Amygdala (tissue), 56 donors: ENCODE measurements at regions not wholly inside any gene's neighbourhood (a gene's known extent, or its start where the extent isn't known, plus 50 kb on each side); places are given as distances from the start of the nearest gene placed in this dataset.

ENCODE experiments used
- DNase-seq, 56 donors: peaks; one replicate each; lab custom pipeline; 2025; lab: John Stamatoyannopoulos, UW

DNA sequence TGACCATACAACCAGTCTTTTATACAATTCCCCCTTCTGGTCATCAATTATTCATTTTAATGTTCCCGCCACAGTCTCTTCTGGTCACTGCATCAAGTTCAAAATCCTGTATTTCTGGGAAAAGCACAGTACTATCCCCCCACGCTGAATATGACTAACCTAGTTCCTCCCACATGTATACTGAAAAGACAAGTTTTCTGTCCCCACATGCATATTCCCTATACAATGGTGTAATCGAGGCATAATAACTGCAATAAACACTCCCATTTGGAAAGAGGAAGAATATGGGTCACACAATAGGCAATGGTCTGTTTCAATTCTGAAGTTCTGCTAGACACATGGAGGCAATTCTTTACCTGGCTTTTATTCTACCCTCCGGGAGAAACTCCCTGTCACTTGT is 344.9 kb downstream of the EFNA5 start:
- DNase-seq, result no peak

GRCh38 chr5:107324809-107325208 is 345.9 kb downstream of the EFNA5 start:
- DNase-seq, result no peak

- DNase-seq, result no peak
Observed at GRCh38 chr5:107324071-107324470, 346.7 kb downstream of the EFNA5 start.

GRCh38 chr5:107323536-107323935 is 347.2 kb downstream of the EFNA5 start:
- DNase-seq, result no peak

DNA sequence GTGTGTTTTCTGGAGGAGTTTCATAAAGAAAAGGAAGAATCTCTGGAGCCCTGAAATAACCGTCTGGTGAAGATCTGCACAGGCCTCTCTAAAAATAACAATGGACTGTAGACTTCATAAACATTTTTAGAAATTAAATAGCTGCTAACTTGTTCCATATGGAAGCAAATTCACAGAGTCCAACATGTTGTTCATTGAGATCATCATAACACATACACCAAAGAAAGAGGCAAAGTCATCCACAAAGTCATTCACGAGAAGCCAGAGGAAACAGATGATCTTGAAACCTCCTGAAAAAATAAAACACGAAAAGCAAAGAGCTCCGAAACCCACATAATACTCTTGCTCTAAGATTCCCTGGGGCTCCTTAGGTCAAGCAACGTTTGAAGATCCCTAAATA is 347.8 kb downstream of the EFNA5 start:
- DNase-seq, result no peak

GRCh38 chr5:107321906-107322305 is 348.8 kb downstream of the EFNA5 start:
- no peak for DNase-seq

DNA sequence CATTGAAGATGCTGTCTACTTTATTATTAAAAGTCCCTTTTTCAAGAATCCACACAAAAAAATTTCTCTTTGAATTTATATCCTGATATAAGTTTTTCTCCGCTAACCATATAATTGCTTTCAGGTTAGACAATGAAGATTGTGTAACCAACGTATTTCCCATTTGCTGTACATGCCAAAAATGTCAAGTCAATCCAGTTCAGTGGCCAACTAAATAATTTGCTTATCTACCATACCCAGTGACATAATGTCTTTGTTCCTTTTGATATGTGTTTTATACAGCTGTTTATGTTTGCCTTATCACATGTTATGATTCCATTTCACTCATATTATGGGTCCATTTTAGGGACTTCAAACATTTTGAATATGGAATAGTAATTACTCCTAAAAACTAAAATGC is 349.9 kb downstream of the EFNA5 start:
- DNase-seq, result no peak

DNA sequence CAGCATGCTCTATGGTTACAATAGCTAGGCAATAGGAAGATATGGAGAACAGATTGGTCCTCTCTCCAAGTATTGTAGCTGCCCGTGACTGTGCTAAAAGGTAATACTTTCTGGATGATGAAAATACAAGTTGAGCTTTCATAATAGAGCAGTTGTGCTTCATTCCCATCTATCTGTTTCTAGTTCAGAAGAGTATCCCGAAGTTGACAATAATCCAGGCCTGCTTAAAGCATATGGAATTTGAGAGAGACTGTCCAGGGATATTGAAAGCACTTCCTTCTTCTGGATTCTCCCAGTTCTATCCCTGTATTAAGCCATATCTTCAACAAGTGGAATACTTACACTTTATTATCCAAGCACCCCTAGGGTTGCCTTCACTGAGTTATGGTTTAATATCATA is 350.4 kb downstream of the EFNA5 start:
- no peak for DNase-seq

DNA sequence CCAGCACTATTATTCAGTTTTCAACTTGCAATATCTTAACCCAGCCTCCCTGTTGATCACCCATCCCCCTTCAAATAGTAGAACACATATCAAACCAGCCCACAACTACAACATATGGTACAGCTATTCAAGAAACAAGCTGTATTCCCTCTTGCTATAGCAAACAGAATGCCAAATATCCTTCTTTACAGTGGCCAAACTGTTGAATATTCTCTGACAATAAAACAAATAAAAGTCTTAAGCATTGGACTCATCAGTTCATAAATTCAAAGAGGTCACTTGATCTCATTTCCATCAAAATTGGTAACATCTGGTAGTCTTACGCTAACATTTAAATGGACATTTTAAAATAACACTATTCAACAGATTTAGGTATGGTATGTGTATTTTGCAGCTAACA is 350.8 kb downstream of the EFNA5 start:
- DNase-seq, result no peak

DNA sequence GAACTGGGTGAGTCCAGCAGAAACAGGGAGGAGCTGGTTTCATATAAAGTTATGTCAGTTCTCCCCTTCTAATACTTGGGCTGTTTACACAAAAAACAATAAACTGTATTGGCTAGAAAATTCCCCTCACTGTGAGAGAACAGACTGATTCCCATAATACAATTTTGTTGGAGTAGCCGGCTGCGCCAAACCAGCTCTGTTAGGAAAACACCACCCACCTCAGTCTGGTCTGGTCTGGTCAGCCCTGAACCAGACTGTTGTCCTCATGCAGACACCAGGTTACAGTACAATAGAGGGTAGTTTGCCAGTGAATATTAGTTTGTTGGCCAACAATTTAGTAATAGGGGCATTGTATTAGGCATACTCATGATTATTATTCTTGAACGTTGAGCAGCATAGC is 356.4 kb downstream of the EFNA5 start:
- no peak for DNase-seq

DNA sequence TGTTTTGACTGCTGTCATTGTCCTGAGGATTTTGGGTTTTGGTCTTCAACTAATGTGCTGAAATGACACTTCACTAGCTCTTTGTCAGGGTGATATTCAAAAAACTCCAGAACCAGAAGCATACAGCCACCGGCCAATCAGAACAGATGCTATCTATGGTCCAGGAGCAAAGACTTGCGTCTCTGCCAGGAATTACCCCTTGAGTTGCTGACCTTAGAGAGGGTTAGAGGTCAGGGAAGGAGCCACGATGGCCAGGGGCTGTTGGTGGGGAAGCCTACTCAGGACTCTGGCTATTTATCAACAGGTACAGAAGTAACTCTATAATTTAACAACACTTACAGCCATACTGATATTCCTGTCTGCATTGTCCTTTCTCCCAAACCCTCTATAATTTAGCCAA is 356.8 kb downstream of the EFNA5 start:
- no peak for DNase-seq

GRCh38 chr5:107313098-107313497 is 357.6 kb downstream of the EFNA5 start:
- DNase-seq, result no peak

- no peak for DNase-seq
Observed at GRCh38 chr5:107310181-107310580, 360.6 kb downstream of the EFNA5 start.

DNA sequence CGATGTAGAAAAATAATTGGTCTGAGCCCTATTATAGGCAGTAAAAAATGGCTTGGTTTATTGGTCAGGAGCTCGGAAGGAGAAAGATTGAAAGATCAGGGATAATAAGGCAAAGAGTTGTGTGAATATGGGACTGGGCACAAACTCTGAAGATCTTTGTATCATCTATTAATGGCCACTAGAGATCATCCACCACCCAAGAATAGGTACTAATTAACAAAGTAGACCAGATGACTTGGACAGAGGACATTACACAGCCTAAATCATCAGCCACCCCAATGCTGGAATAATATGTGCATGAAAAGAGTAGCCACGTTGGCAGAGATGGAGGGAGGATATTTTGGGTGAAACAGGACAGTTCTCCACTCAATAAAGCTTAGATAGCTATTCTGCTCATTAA is 364.1 kb downstream of the EFNA5 start:
- DNase-seq, result no peak

DNA sequence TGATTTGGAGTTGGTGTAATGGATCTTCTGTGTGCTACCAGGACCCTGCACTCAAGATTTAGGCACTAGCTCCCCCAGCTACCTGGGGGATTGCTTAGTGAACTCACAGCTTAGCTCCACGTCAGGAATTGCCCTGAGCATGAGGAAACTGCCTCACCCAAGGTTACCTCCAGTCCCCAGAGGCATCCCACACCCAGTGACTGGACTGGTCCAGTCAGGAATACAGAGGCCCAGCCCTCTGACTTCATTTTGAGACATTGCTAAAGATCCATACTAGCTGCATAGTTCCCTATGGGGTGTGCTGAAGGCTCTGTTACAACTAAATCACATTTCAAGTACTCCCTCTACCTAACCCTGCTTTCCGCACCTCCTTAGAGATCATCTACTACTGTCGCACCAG is 364.7 kb downstream of the EFNA5 start:
- no peak for DNase-seq

- no peak for DNase-seq
Observed at GRCh38 chr5:107304684-107305083, 366.1 kb downstream of the EFNA5 start.

DNA sequence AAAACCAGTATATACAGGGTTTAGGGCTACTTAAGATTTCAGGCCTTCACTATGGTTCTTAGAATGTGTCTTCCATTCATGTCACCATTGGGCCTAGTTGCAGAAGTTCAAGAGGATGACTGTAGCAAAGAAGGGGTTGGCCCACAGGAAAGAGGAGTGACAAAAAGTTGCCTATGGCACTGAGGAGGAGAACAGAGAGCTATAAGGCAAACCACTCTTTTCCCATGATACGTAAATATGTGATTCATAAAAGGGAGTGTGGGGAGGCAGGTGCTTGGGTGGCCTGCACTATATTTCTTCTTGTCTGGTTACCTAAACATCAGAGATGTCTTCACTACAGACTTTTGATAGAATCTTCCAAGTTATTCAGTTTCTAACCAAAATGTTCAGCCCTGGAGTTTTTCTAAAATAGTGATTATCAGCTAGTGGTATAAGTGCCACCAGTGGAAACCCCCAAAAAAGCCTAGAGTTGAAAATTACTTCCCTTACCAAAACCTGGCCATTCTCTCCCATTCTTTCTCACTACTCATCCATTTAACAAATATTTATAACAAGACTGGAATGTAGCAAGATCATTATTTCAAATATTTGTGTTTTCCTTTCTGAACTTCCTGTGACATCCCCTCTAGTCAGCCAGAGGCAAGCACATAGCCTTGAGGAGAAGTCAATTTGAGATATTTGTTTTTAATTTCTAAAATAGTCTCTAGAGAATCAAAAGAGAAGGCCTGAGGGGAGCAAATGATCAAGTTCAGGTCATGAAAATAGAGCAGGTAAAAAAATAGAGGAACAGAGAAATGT is 367.4 kb downstream of the EFNA5 start:
- DNase-seq, result no peak

DNA sequence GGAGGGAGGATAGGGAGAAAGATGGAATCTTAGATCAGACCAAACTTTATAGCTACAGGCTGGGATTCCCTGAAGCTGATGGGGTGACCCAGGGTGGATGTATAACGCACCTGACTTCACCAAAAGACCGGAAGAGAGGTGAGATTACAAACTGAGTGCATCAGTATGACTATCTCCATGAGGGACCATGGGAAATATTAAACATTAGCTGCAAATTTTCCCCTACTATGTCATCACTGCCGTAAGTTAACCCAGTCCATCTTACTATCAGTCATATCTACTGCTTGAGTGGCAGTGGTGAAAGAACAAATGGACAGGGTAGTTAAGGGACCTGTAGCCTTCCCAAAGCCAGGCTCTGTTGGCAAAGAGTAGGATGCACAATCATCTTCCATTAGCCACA is 368.3 kb downstream of the EFNA5 start:
- DNase-seq, result no peak

GRCh38 chr5:107301999-107302398 is 368.7 kb downstream of the EFNA5 start:
- no peak for DNase-seq

DNA sequence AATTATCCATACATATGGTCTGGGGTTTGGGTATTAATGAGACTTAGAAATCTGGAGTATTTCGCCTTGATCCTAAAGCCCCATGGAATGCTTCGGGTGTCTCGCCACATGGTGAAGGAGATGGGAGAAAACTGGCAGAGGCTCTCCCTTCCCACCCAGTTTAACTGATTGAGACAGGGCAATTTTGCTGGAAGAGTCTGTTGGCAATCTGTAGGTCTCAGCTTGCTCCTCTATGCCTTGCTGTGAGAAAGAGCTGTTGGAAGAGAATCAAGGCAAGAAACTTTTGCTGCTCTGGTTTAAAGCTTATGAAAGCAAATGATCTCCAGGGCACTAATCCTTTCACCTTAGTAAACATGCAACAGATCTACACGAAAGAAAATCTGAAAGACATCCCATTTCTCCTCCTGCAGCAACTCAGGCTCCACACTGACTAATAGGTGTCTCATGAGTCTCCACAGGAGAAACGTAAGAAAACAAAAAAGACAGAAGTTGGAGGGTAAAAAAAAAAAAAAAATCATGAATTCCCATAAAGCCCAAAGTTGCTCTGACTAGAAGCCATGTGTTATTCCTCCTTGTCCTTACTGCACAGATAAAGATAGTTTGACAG is 369.9 kb downstream of the EFNA5 start:
- DNase-seq, result no peak

GRCh38 chr5:107296572-107296971 is 374.2 kb downstream of the EFNA5 start:
- no peak for DNase-seq

DNA sequence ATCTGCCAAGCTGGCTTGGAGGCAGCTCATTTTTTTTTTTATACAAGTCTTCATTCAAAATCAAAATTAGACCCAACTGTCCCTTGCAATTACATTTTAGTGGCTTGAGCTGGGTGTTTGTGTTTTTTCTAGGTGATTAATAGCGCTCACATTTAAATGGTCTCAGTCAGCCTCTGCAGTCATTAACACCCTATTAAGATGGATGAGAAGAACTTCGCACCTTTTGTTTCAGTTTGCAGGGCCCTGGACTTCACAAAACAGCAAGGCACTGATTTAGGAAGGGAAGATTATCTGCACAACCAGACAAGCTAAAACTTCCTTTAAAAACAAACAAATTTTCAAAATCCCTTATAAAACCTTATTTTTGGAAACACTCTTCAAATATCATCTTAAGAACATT is 374.8 kb downstream of the EFNA5 start:
- no peak for DNase-seq

DNA sequence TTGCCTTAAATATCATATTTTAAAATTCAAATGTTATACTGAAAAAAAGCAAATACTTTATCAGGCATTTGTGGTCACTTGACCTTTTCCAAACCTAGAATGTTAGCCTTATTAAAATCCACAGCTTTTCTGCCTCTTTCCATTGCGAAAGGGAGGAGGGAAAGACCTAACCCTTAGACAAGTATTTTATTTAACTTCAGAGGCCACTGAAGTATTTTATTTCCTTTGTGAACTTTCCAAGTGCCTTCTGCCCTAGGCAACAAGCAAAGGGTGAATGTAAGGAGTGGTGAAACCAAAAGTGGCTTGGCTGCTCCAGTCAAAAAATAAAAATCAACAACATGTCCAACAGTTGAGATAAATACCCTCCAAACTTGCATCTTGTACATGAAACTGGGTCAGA is 376.1 kb downstream of the EFNA5 start:
- no peak for DNase-seq
